BLaER1 (cell line): ENCODE measurements at regions not wholly inside any gene's neighbourhood (a gene's known extent, or its start where the extent isn't known, plus 50 kb on each side); places are given as distances from the start of the nearest gene placed in this dataset.

ENCODE experiments used
- H3K27ac ChIP-seq: shearing (Covaris generic); formaldehyde crosslinking; 2 replicates; pipeline ENCODE4 v1.8.1; 2022
- H3K27me3 ChIP-seq: shearing (Covaris generic); formaldehyde crosslinking; 2 replicates; pipeline ENCODE4 v1.8.1; 2022
- H3K36me3 ChIP-seq: shearing (Covaris generic); formaldehyde crosslinking; 2 replicates; pipeline ENCODE4 v1.8.1; 2022
- H3K4me1 ChIP-seq: shearing (Covaris generic); formaldehyde crosslinking; 2 replicates; pipeline ENCODE4 v1.8.1; 2022
- H3K4me2 ChIP-seq: shearing (Covaris generic); formaldehyde crosslinking; 2 replicates; pipeline ENCODE4 v1.8.1; 2022
- H3K4me3 ChIP-seq: shearing (Covaris generic); formaldehyde crosslinking; 2 replicates; pipeline ENCODE4 v1.8.1; 2022
- H3K9ac ChIP-seq: shearing (Covaris generic); formaldehyde crosslinking; 2 replicates; pipeline ENCODE4 v1.8.1; 2022
- H3K9me3 ChIP-seq: shearing (Covaris generic); formaldehyde crosslinking; 2 replicates; pipeline ENCODE4 v1.8.1; 2022
- H4K20me1 ChIP-seq: shearing (Covaris generic); formaldehyde crosslinking; 2 replicates; pipeline ENCODE4 v1.8.1; 2022
- Cebpa-rat ChIP-seq: shearing (Covaris generic); IDR thresholded peaks from 2 replicates; pipeline ENCODE4 v1.8.1; 2022

DNA sequence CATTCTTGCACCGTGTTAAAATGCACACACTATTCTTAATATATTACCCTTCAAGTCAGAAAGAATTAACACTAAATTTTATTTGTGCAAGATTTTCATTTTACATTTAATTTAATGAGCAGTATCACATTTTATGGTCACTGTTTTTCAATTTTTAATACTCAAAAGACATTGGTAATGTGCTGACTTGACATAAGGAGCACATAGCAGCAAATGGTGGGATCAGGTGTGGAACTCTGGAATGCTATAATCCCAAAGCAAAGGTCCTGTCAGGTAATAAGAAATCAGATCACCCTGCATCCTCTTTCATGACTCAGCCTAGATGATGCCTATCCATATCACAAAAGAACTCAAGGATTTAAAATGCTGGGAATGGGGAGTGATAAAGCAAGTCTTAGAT lies 55.6 kb upstream of the SPAG16 start:
- no peak for TF ChIP-seq Cebpa-rat
- peak overlapping the region; percentile 69 for H3K4me2 ChIP-seq
- H4K20me1 ChIP-seq: no peaks in the 10 kb centered on the region
- no peak overlapping the region for H3K4me3 ChIP-seq
- no peaks in the 10 kb centered on the region for H3K27me3 ChIP-seq
- H3K27ac ChIP-seq: no peak overlapping the region
- no peaks in the 10 kb centered on the region for H3K9me3 ChIP-seq
- H3K4me1 ChIP-seq: peaks cover 80% of the 10 kb centered on the region
- no peaks in the 10 kb centered on the region for H3K36me3 ChIP-seq
- no peak overlapping the region for H3K9ac ChIP-seq

- H3K9ac ChIP-seq: no peak overlapping the region
- H3K27me3 ChIP-seq: no peaks in the 10 kb centered on the region
Measured at GRCh38 chr2:213229814-213230213, 54.5 kb upstream of the SPAG16 start.

DNA sequence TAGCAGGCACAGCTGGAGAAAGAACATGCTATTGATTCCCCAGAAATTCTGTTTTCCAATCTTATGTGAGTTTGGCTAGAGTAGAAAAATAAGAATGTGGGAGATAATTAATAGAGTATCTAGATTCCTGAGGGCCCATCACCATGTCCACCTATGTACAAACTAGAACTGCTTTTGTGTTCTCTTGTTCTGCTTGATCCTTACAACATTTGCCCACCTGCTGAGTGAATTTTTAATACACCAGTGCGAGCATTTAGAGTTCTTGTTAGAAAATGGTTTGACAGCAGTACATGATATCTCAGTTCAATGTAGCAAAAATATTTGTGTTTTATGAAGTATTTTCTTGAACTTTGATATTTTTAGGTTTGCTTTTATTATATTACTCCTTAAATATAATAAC lies 52.3 kb upstream of the SPAG16 start:
- Histone ChIP-seq H3K4me2 (peak overlapping the region; percentile 85), H4K20me1 (no peaks in the 10 kb centered on the region), H3K9me3 (no peaks in the 10 kb centered on the region), H3K4me1 (peaks cover 99% of the 10 kb centered on the region), H3K27ac (peak overlapping the region; percentile 40; the same call in 1 of the 2 replicates), H3K4me3 (no peak overlapping the region), H3K36me3 (no peaks in the 10 kb centered on the region), H3K27me3 (no peaks in the 10 kb centered on the region), H3K9ac (no peak overlapping the region)
- TF ChIP-seq Cebpa-rat: no peak

More at GRCh38 chr2:213229814-213230213, 54.5 kb upstream of the SPAG16 start:
- no peak for TF ChIP-seq Cebpa-rat
- Histone ChIP-seq H4K20me1 (no peaks in the 10 kb centered on the region), H3K4me3 (no peak overlapping the region), H3K36me3 (no peaks in the 10 kb centered on the region), H3K4me1 (peaks cover 92% of the 10 kb centered on the region), H3K4me2 (peak overlapping the region; percentile 69), H3K27ac (peak overlapping the region; percentile 45), H3K9me3 (no peaks in the 10 kb centered on the region)

DNA sequence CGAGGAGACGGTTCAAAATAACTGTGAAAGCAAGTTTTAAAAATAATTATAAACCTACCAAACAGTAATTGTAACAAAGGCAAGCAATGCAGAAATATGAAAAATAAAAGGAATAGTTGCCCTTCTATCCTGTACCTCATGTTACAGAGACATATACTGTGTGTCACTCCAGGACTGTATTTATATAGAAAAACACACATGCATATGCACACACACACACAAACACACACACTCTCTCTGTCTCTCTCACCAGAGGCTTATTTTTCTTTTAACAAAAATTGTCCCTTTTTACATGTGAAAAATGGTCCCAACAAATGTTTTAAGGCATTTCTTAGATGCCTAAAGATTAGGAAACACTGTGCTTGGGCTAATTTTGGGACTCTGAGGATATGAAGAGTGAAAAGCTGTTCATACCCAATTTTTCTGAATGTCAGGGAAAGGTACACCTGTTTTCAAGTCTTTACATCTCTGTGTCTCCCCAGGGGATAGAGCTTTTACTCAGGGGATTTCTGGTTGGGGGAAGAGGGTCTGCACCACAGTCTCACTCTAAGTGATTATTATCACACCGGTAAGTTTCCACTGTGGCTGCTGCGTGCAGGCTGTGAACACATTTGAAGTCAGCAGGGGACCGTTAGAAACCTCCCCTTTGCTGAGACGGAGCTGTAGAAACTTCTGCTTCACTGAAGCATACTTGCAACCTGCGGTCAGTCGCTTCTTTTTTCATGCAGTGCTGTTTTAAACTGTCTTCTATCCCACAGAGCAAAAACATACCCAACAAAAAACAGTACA lies 51.4 kb upstream of the SPAG16 start:
- Histone ChIP-seq H3K27ac (peak overlapping the region; percentile 67), H3K4me1 (peaks cover 98% of the 10 kb centered on the region), H4K20me1 (no peaks in the 10 kb centered on the region), H3K9me3 (no peaks in the 10 kb centered on the region), H3K4me3 (no peak overlapping the region), H3K36me3 (no peaks in the 10 kb centered on the region), H3K4me2 (peak overlapping the region; percentile 85), H3K9ac (0 out of 2 replicates have a peak overlapping the region, but pooled peaks have one; percentile 1), H3K27me3 (no peaks in the 10 kb centered on the region)
- no peak for TF ChIP-seq Cebpa-rat

GRCh38 chr2:213233438-213234330 lies 50.6 kb upstream of the SPAG16 start:
- Histone ChIP-seq H3K4me3 (peak overlapping the region; percentile 9; the same call in 1 of the 2 replicates), H3K36me3 (no peaks in the 10 kb centered on the region), H3K4me1 (peaks cover 94% of the 10 kb centered on the region), H3K9me3 (no peaks in the 10 kb centered on the region), H3K9ac (0 out of 2 replicates have a peak overlapping the region, but pooled peaks have one; percentile 1), H3K27ac (peak overlapping the region; percentile 67), H3K4me2 (peak overlapping the region; percentile 85), H3K27me3 (no peaks in the 10 kb centered on the region), H4K20me1 (no peaks in the 10 kb centered on the region)
- no peak for TF ChIP-seq Cebpa-rat
